Upper lobe of right lung (tissue), 1 donor: ENCODE measurements at regions not wholly inside any gene's neighbourhood (a gene's known extent, or its start where the extent isn't known, plus 50 kb on each side); places are given as distances from the start of the nearest gene placed in this dataset.

Experiments used
- ATAC-seq: fragments of 200-7000 bp; cut with Tn5 transposase; one replicate; pipeline ENCODE4 v1.9.1; 2020; ENCODE audit warnings: mild to moderate bottlenecking, moderate library complexity
- DNase-seq: peaks from one replicate; pipeline ENCODE4 v3.0.0-alpha.2; 2020
- H3K27ac ChIP-seq: fragments of 200-600 bp; one replicate; pipeline ENCODE4 v1.8.0; 2022
- H3K27me3 ChIP-seq: fragments of 200-600 bp; one replicate; pipeline ENCODE4 v1.8.0; 2022; ENCODE audit warnings: mild to moderate bottlenecking
- H3K36me3 ChIP-seq: fragments of 200-600 bp; one replicate; pipeline ENCODE4 v1.8.0; 2022
- H3K4me1 ChIP-seq: fragments of 200-600 bp; one replicate; pipeline ENCODE4 v1.8.0; 2022
- H3K4me3 ChIP-seq: fragments of 200-600 bp; one replicate; pipeline ENCODE4 v1.8.0; 2022; ENCODE audit warnings: mild to moderate bottlenecking
- H3K9me3 ChIP-seq: fragments of 200-600 bp; one replicate; pipeline ENCODE4 v1.8.0; 2022
- CTCF ChIP-seq: fragments of 200-600 bp; IDR thresholded peaks from one replicate; pipeline ENCODE4 v1.8.0; 2022; ENCODE audit warnings: antibody characterized with exemption
- intact Hi-C: fragments of 100-400 bp; cut with DNase I; formaldehyde crosslinking; loops from one replicate; pipeline ENCODE4 v1.11.0; 2022
- donor health status: DM: no; HTN: yes; CAD: no; lungs with severe emphysema.

DNA sequence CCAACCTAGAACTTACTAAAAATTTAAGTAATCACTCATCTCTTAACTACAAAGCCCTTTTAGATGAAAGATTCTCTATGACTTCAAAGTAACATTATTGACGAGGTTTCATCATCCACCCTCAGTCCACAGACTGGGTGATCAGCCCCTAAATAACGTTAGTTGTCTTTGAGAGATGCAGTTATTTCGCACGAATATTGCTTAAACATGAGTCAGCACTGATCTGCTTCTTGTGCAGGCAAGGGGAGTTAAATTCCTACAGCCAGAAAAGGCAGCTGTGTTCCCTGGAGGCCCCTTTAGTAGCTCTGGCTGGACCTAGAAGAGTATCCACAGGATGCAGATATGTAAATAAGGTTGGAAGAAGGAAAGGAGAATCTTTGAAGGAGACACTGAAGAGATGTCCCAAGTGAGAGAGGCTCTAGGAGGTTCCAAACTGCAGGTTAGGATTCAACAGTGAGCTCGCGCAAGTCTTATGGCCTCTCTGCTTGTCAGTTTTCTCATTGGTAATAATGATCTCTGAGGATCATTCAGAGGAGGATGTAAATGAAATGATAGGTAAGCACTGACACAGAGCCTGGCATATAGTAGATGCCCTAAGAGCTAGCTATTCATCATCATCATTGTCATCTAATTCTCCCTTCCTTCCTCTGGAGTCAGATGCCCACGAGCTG is 122.2 kb upstream of the MAN2A1 start:
- Histone ChIP-seq H3K27ac (no peak overlapping the region), H3K4me1 (no peaks in the 10 kb centered on the region), H3K27me3 (no peaks in the 10 kb centered on the region), H3K4me3 (no peak overlapping the region), H3K9me3 (no peaks in the 10 kb centered on the region), H3K36me3 (no peaks in the 10 kb centered on the region)
- DNase-seq = no peak
- TF ChIP-seq CTCF = no peak
- no peak for ATAC-seq
- intact Hi-C loops = no loop called here

DNA sequence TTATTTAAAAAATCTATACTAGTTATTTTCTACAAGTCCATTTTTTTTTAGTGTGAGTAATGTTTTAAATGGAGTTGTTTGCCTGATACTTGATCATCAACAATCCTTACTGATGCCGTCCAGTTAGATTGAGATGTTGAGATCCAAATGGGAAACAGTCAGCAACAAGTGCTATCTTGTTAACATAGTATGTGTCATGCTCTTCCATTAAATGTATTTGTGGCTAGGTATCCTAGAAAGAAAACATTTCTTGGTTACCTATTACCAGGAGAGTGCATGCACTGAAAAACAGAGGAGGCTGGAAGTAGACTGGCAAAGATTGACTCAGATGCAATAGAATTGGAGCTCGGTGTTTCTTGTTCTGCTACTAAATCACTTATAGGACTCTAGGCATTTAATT is 123.4 kb upstream of the MAN2A1 start:
- H3K4me3 ChIP-seq = no peak overlapping the region
- intact Hi-C loops = no loop called here
- no peaks in the 10 kb centered on the region for H3K27me3 ChIP-seq
- H3K4me1 ChIP-seq = no peaks in the 10 kb centered on the region
- TF ChIP-seq CTCF = no peak
- no peak for ATAC-seq
- H3K36me3 ChIP-seq = no peaks in the 10 kb centered on the region
- DNase-seq = no peak
- H3K9me3 ChIP-seq = no peaks in the 10 kb centered on the region
- no peak overlapping the region for H3K27ac ChIP-seq

DNA sequence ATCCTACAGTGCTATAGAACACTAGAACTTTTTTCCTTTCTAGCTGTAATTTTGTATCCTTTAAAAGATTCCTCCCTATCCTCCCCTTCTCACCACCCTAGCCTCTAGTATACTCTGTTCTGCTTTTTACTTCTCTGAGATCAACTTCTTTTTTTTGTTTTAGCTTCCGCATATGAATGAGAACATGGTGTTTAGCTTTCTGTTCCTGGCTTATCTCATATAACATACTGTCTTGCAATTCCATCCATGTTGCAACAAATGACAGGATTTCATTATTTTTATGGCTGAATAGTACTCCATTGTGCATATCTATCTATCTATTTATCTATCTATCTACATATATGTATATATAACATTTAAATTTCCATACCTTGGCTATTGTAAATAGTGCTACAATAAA is 126.0 kb upstream of the MAN2A1 start:
- intact Hi-C loops = no loop called here
- H3K4me1 ChIP-seq = no peaks in the 10 kb centered on the region
- H3K4me3 ChIP-seq = no peak overlapping the region
- H3K27me3 ChIP-seq = no peaks in the 10 kb centered on the region
- no peaks in the 10 kb centered on the region for H3K36me3 ChIP-seq
- TF ChIP-seq CTCF = no peak
- DNase-seq (no peak), ATAC-seq (peak; percentile 85)
- no peaks in the 10 kb centered on the region for H3K9me3 ChIP-seq
- no peak overlapping the region for H3K27ac ChIP-seq

- intact Hi-C loops = no loop called here
- H3K27ac ChIP-seq = no peak overlapping the region
Measured at GRCh38 chr5:109563189-109563588, 126.5 kb upstream of the MAN2A1 start.

GRCh38 chr5:109562441-109562840 is 127.3 kb upstream of the MAN2A1 start:
- intact Hi-C loops = no loop called here
- Histone ChIP-seq H3K36me3 (no peaks in the 10 kb centered on the region), H3K4me3 (no peak overlapping the region), H3K27me3 (no peaks in the 10 kb centered on the region), H3K9me3 (no peaks in the 10 kb centered on the region), H3K27ac (no peak overlapping the region), H3K4me1 (no peaks in the 10 kb centered on the region)
- no peak for TF ChIP-seq CTCF
- DNase-seq = no peak
- ATAC-seq = no peak

More at GRCh38 chr5:109563189-109563588, 126.5 kb upstream of the MAN2A1 start:
- no peak for TF ChIP-seq CTCF
- Histone ChIP-seq H3K4me1 (no peaks in the 10 kb centered on the region), H3K4me3 (no peak overlapping the region), H3K27me3 (no peaks in the 10 kb centered on the region), H3K9me3 (no peaks in the 10 kb centered on the region), H3K36me3 (no peaks in the 10 kb centered on the region)
- ATAC-seq (no peak), DNase-seq (no peak)

GRCh38 chr5:109561447-109561846 is 128.3 kb upstream of the MAN2A1 start:
- no peak overlapping the region for H3K4me3 ChIP-seq
- H3K9me3 ChIP-seq = no peaks in the 10 kb centered on the region
- intact Hi-C loops = no loop called here
- H3K27ac ChIP-seq = no peak overlapping the region
- DNase-seq (no peak), ATAC-seq (no peak)
- H3K4me1 ChIP-seq = no peaks in the 10 kb centered on the region
- H3K27me3 ChIP-seq = no peaks in the 10 kb centered on the region
- no peak for TF ChIP-seq CTCF
- H3K36me3 ChIP-seq = no peaks in the 10 kb centered on the region
